Liver (tissue), 8 donors: ENCODE measurements at regions not wholly inside any gene's neighbourhood (a gene's known extent, or its start where the extent isn't known, plus 50 kb on each side); places are given as distances from the start of the nearest gene placed in this dataset.

Experiments used
- DNase-seq: peaks from one replicate; pipeline ENCODE4 v3.0.0-alpha.2; 2017; ENCODE audit warnings: low spot score
- H3K27ac ChIP-seq, 2 donors: one replicate each; pipeline ENCODE4 v1.7.0; 2013; ENCODE audit warnings: inconsistent platforms in 2 of 2, low read length in 2 of 2, control low read depth in 1 of 2, low read depth in 1 of 2, mild to moderate bottlenecking in 1 of 2
- H3K27me3 ChIP-seq, 4 donors: one replicate each; pipeline versions ENCODE4 v1.6.1 to v1.7.0; 2013; ENCODE audit warnings: low read length in 3 of 4, inconsistent platforms in 1 of 4, mild to moderate bottlenecking in 1 of 4, moderate library complexity in 1 of 4; ENCODE audit not compliant: control insufficient read depth in 4 of 4, insufficient read depth in 4 of 4
- H3K36me3 ChIP-seq, 4 donors: one replicate each; pipeline versions ENCODE4 v1.6.1 to v1.7.0; 2013; ENCODE audit warnings: low read length in 3 of 4, mild to moderate bottlenecking in 3 of 4, low read depth in 1 of 4, moderate library complexity in 1 of 4; ENCODE audit not compliant: control insufficient read depth in 4 of 4, insufficient read depth in 3 of 4
- H3K4me1 ChIP-seq, 4 donors: one replicate each; pipeline versions ENCODE4 v1.6.1 to v1.7.0; 2013; ENCODE audit warnings: low read length in 3 of 4, mild to moderate bottlenecking in 3 of 4, moderate library complexity in 1 of 4; ENCODE audit not compliant: control insufficient read depth in 4 of 4, insufficient read depth in 4 of 4
- H3K4me3 ChIP-seq, 3 donors: one replicate each; pipeline versions ENCODE4 v1.6.1 to v1.7.0; 2013; ENCODE audit warnings: low read length in 3 of 3, control low read depth in 1 of 3, low read depth in 1 of 3, mild to moderate bottlenecking in 1 of 3
- H3K9ac ChIP-seq, 2 donors: one replicate each; pipeline ENCODE4 v1.7.0; 2013; ENCODE audit warnings: low read length in 2 of 2, mild to moderate bottlenecking in 2 of 2, moderate library complexity in 2 of 2, control low read depth in 1 of 2, low read depth in 1 of 2
- H3K9me3 ChIP-seq, 4 donors: one replicate each; pipeline versions ENCODE4 v1.6.1 to v1.7.0; 2013; ENCODE audit warnings: low read length in 3 of 4; ENCODE audit not compliant: control insufficient read depth in 4 of 4
- ATF3 ChIP-seq: IDR thresholded peaks from 2 replicates; pipeline ENCODE4 v1.6.1; 2016; ENCODE audit warnings: antibody characterized with exemption
- CTCF ChIP-seq: fragments of 150-350 bp; IDR thresholded peaks from 2 replicates; pipeline ENCODE4 v1.5.1; 2017; ENCODE audit warnings: improper control_type of control experiment, low read depth, low read length; ENCODE audit not compliant: missing input control
- EGR1 ChIP-seq, 2 donors: IDR thresholded peaks; 2 replicates each; pipeline ENCODE4 v1.6.1; 2016 to 2018; ENCODE audit warnings: antibody characterized with exemption in 2 of 2, low read depth in 2 of 2
- FOXA1 ChIP-seq: IDR thresholded peaks from 2 replicates; pipeline ENCODE4 v1.6.1; 2016; ENCODE audit warnings: antibody characterized with exemption
- FOXA2 ChIP-seq: IDR thresholded peaks from 2 replicates; pipeline ENCODE4 v1.6.1; 2016; ENCODE audit warnings: antibody characterized with exemption
- GABPA ChIP-seq, 2 donors: IDR thresholded peaks in 1 of 2; conservative IDR thresholded peaks in 1 of 2; 2 replicates each; pipeline ENCODE4 v1.6.1; 2016; ENCODE audit warnings: antibody characterized with exemption in 2 of 2, mild to moderate bottlenecking in 1 of 2, moderate library complexity in 1 of 2
- HNF4A ChIP-seq, 2 donors: conservative IDR thresholded peaks; 2 replicates each; pipeline ENCODE4 v1.6.1; 2016; ENCODE audit warnings: antibody characterized with exemption in 2 of 2, mild to moderate bottlenecking in 2 of 2
- HNF4G ChIP-seq: IDR thresholded peaks from 2 replicates; pipeline ENCODE4 v1.6.1; 2016; ENCODE audit warnings: antibody characterized with exemption
- JUND ChIP-seq, 2 donors: IDR thresholded peaks; 2 replicates each; pipeline ENCODE4 v1.6.1; 2016; ENCODE audit warnings: antibody characterized with exemption in 2 of 2
- RAD21 ChIP-seq, 2 donors: IDR thresholded peaks; 2 replicates each; pipeline ENCODE4 v1.6.1; 2016; ENCODE audit warnings: antibody characterized with exemption in 2 of 2, mild to moderate bottlenecking in 2 of 2
- REST ChIP-seq: IDR thresholded peaks from 2 replicates; pipeline ENCODE4 v1.6.1; 2016; ENCODE audit warnings: antibody characterized with exemption, mild to moderate bottlenecking
- RXRA ChIP-seq, 2 donors: IDR thresholded peaks; 2 replicates each; pipeline ENCODE4 v1.6.1; 2017 to 2018; ENCODE audit warnings: antibody characterized with exemption in 2 of 2, mild to moderate bottlenecking in 1 of 2
- SP1 ChIP-seq: IDR thresholded peaks from 2 replicates; pipeline ENCODE4 v1.6.1; 2018; ENCODE audit warnings: antibody characterized with exemption, mild to moderate bottlenecking
- TAF1 ChIP-seq: conservative IDR thresholded peaks from 2 replicates; pipeline ENCODE4 v1.6.1; 2016; ENCODE audit warnings: antibody characterized with exemption, mild to moderate bottlenecking
- YY1 ChIP-seq: IDR thresholded peaks from 2 replicates; pipeline ENCODE4 v1.6.1; 2016; ENCODE audit warnings: antibody characterized with exemption, mild to moderate bottlenecking
- ZBTB33 ChIP-seq: IDR thresholded peaks from 2 replicates; pipeline ENCODE4 v1.6.1; 2016; ENCODE audit warnings: antibody characterized with exemption
- WGBS: extraction: QIAGEN DNeasy Blood & Tissue Kit; methylation state at CpG from one replicate; pipeline ENCODE4 v1.1.7; 2013; 5-methylcytosine and 5-hydroxymethylcytosine counted together
- donor health status: healthy.
- donor health status: healthy.
- donor health status: healthy.
- donor health status: healthy.
- donor health status: healthy.

- no peak for TF ChIP-seq RXRA (IDR thresholded peaks at IDR 0.05)
- no peak for TF ChIP-seq REST
- no peak for TF ChIP-seq YY1
- no peak for TF ChIP-seq TAF1
- TF ChIP-seq GABPA (IDR thresholded peaks at IDR 0.05 in 1 of 2, conservative IDR thresholded peaks at IDR 0.05 in 1 of 2), result no peak
- TF ChIP-seq JUND (IDR thresholded peaks at IDR 0.05), result no peak
- no peak for TF ChIP-seq EGR1 (IDR thresholded peaks at IDR 0.05; ENCODE audit: low read depth in 2 of 2)
- TF ChIP-seq FOXA2, result no peak
- no peak for TF ChIP-seq HNF4A (conservative IDR thresholded peaks at IDR 0.05)
- no peaks in the 10 kb centered on the region for H3K36me3 ChIP-seq
- H3K9me3 ChIP-seq, result peaks cover 0 to 11% (median 2%) of the 10 kb centered on the region in 4 donors
- H3K4me3 ChIP-seq, result no peak overlapping the region
- no peak overlapping the region for H3K27ac ChIP-seq
- DNase-seq, result no peak
- H3K27me3 ChIP-seq, result no peaks in the 10 kb centered on the region
- H3K9ac ChIP-seq, result no peak overlapping the region
- H3K4me1 ChIP-seq, result no peaks in the 10 kb centered on the region
- WGBS, result 90% methylated on average over 12 of the region's 12 CpGs
Measured at GRCh38 chr3:82939491-82940097, 1178.1 kb upstream of the GBE1 start.

- no peaks in the 10 kb centered on the region for H3K27me3 ChIP-seq
- DNase-seq, result no peak
- H3K36me3 ChIP-seq, result no peaks in the 10 kb centered on the region
- H3K4me3 ChIP-seq, result no peak overlapping the region
- WGBS, result 95% methylated on average over 19 of the region's 19 CpGs
- H3K9ac ChIP-seq, result no peak overlapping the region
- TF ChIP-seq YY1 (no peak), HNF4A (conservative IDR thresholded peaks at IDR 0.05) (no peak), TAF1 (no peak), CTCF (no peak), ATF3 (no peak), HNF4G (no peak), RAD21 (IDR thresholded peaks at IDR 0.05) (no peak), ZBTB33 (no peak), FOXA1 (no peak), JUND (IDR thresholded peaks at IDR 0.05) (no peak), SP1 (no peak), GABPA (IDR thresholded peaks at IDR 0.05 in 1 of 2, conservative IDR thresholded peaks at IDR 0.05 in 1 of 2) (no peak)
- H3K27ac ChIP-seq, result no peak overlapping the region
- H3K9me3 ChIP-seq, result peaks cover 0 to 11% (median 0%) of the 10 kb centered on the region in 4 donors
- no peaks in the 10 kb centered on the region for H3K4me1 ChIP-seq
Measured at GRCh38 chr3:82938821-82939328, 1177.4 kb upstream of the GBE1 start.
